Parathyroid adenoma (tissue), 2 donors: ENCODE measurements at regions not wholly inside any gene's neighbourhood (a gene's known extent, or its start where the extent isn't known, plus 50 kb on each side); places are given as distances from the start of the nearest gene placed in this dataset.

Experiments
- H2AFZ ChIP-seq: fragments of 300-600 bp; sonication (generic); one replicate; pipeline ENCODE4 v1.7.0; 2017; ENCODE audit warnings: antibody characterized with exemption, mild to moderate bottlenecking
- H3K27ac ChIP-seq: fragments of 300-600 bp; sonication (generic); one replicate; pipeline ENCODE4 v1.7.0; 2017
- H3K27me3 ChIP-seq: fragments of 300-600 bp; sonication (generic); one replicate; pipeline ENCODE4 v1.7.0; 2017; ENCODE audit warnings: low read length; ENCODE audit not compliant: control insufficient read depth, insufficient read depth
- H3K36me3 ChIP-seq: fragments of 300-600 bp; sonication (generic); one replicate; pipeline ENCODE4 v1.7.0; 2017; ENCODE audit warnings: low read length; ENCODE audit not compliant: control insufficient read depth, insufficient read depth
- H3K4me1 ChIP-seq: fragments of 300-600 bp; sonication (generic); one replicate; pipeline ENCODE4 v1.7.0; 2017; ENCODE audit warnings: control low read depth
- H3K4me2 ChIP-seq: fragments of 300-600 bp; sonication (generic); one replicate; pipeline ENCODE4 v1.7.0; 2017; ENCODE audit warnings: low read length
- H3K4me3 ChIP-seq: fragments of 300-600 bp; sonication (generic); one replicate; pipeline ENCODE4 v1.7.0; 2017; ENCODE audit warnings: low read depth, low read length
- H3K79me2 ChIP-seq: fragments of 300-600 bp; sonication (generic); one replicate; pipeline ENCODE4 v1.7.0; 2017; ENCODE audit warnings: control low read depth
- H3K9ac ChIP-seq: fragments of 300-600 bp; sonication (generic); one replicate; pipeline ENCODE4 v1.7.0; 2017; ENCODE audit warnings: mild to moderate bottlenecking
- H3K9me3 ChIP-seq: fragments of 300-600 bp; sonication (generic); one replicate; pipeline ENCODE4 v1.7.0; 2017; ENCODE audit warnings: low read length; ENCODE audit not compliant: control insufficient read depth
- CTCF ChIP-seq: fragments of 300-600 bp; sonication (generic); IDR thresholded peaks from one replicate; pipeline ENCODE4 v1.7.0; 2017; ENCODE audit warnings: antibody characterized with exemption, mild to moderate bottlenecking
- donor health status: primary hyperparathyroidism.

- Histone ChIP-seq H3K27ac (no peak overlapping the region), H3K4me1 (peaks cover 28% of the 10 kb centered on the region), H2AFZ (no peak overlapping the region), H3K27me3 (no peaks in the 10 kb centered on the region), H3K9ac (no peak overlapping the region), H3K9me3 (no peaks in the 10 kb centered on the region), H3K79me2 (no peaks in the 10 kb centered on the region), H3K4me2 (no peak overlapping the region), H3K4me3 (no peak overlapping the region), H3K36me3 (no peaks in the 10 kb centered on the region)
- TF ChIP-seq CTCF, result no peak
Measured at GRCh38 chr6:90402831-90403192, 106.2 kb upstream of the BACH2 start.

- Histone ChIP-seq H3K27me3 (no peaks in the 10 kb centered on the region), H2AFZ (no peak overlapping the region), H3K9me3 (no peaks in the 10 kb centered on the region), H3K4me3 (no peak overlapping the region), H3K36me3 (no peaks in the 10 kb centered on the region), H3K4me1 (peaks cover 28% of the 10 kb centered on the region), H3K27ac (no peak overlapping the region), H3K4me2 (no peak overlapping the region), H3K79me2 (no peaks in the 10 kb centered on the region), H3K9ac (no peak overlapping the region)
- TF ChIP-seq CTCF, result no peak
Measured at GRCh38 chr6:90401933-90402830, 105.5 kb upstream of the BACH2 start.

GRCh38 chr6:90399970-90400369, 103.3 kb upstream of the BACH2 start:
- Histone ChIP-seq H3K79me2 (no peaks in the 10 kb centered on the region), H3K27ac (peak overlapping the region; percentile 58), H3K4me2 (no peak overlapping the region), H3K36me3 (no peaks in the 10 kb centered on the region), H3K9ac (no peak overlapping the region), H3K27me3 (no peaks in the 10 kb centered on the region), H3K9me3 (no peaks in the 10 kb centered on the region), H3K4me1 (peaks cover 28% of the 10 kb centered on the region), H2AFZ (peak overlapping the region; percentile 61), H3K4me3 (no peak overlapping the region)
- no peak for TF ChIP-seq CTCF

GRCh38 chr6:90397929-90398674, 101.5 kb upstream of the BACH2 start:
- Histone ChIP-seq H3K4me3 (no peak overlapping the region), H3K27ac (no peak overlapping the region), H3K79me2 (no peaks in the 10 kb centered on the region), H2AFZ (peak overlapping the region; percentile 26), H3K4me2 (no peak overlapping the region), H3K4me1 (peaks cover 18% of the 10 kb centered on the region), H3K27me3 (no peaks in the 10 kb centered on the region), H3K36me3 (no peaks in the 10 kb centered on the region), H3K9ac (no peak overlapping the region), H3K9me3 (no peaks in the 10 kb centered on the region)
- TF ChIP-seq CTCF, result no peak
